GM12878 (cell line): ENCODE measurements at regions not wholly inside any gene's neighbourhood (a gene's known extent, or its start where the extent isn't known, plus 50 kb on each side); places are given as distances from the start of the nearest gene placed in this dataset.

ENCODE experiments used
- ATAC-seq: fragments of 200-7000 bp; cut with Tn5 transposase; 3 replicates; pipeline ENCODE4 v1.9.1; 2020; ENCODE audit warnings: mild to moderate bottlenecking, moderate library complexity
- BruUV-seq: library from RNA; stranded (reverse); fragments of 400-500 nt; replicated peaks from 2 replicates; lab custom pipeline; 2021; lab: Mats Ljungman, UMichigan
- CTCF ChIA-PET: fragments of 300-600 bp; sonication (Branson Sonifier 250); formaldehyde crosslinking; extraction: SDS; loops from one replicate; lab custom pipeline; 2021; ENCODE audit warnings: inconsistent platforms; lab: Yijun Ruan, JAX
- POLR2A ChIA-PET: fragments of 350-600 bp; formaldehyde crosslinking; extraction: SDS; loops from one replicate; lab custom pipeline; 2021; ENCODE audit warnings: inconsistent platforms; lab: Charles Lee
- RAD21 ChIA-PET: fragments of 300-600 bp; sonication (Branson Sonifier 250); formaldehyde crosslinking; loops from one replicate; lab custom pipeline; 2023; ENCODE audit warnings: antibody characterized with exemption; ENCODE audit not compliant: unreplicated experiment; lab: Charles Lee
- SMC1A ChIA-PET: fragments of 300-600 bp; sonication (Branson Sonifier 250); formaldehyde crosslinking; loops from one replicate; lab custom pipeline; 2023; ENCODE audit not compliant: unreplicated experiment, uncharacterized antibody; lab: Charles Lee
- DNase-seq: peaks from one replicate; pipeline ENCODE4 v3.0.0-alpha.2; 2011; ENCODE audit warnings: low read depth, low spot score
- FAIRE-seq: peaks from 3 replicates; lab custom pipeline; 2011; peaks lifted over from hg19 to GRCh38; lab: Jason Lieb, UNC
- H2AFZ ChIP-seq: 2 replicates; pipeline ENCODE4 v1.6.0; 2011; ENCODE audit warnings: low read depth, low read length, control low read depth; ENCODE audit not compliant: control insufficient read depth
- H3K27ac ChIP-seq: 2 replicates; pipeline ENCODE4 v1.5.1; 2011; ENCODE audit warnings: control low read depth; ENCODE audit not compliant: control insufficient read depth, insufficient read depth
- H3K27me3 ChIP-seq, 2 experiments: replicated peaks in 1 of 2; 2 replicates each; pipeline versions ENCODE4 v1.6.0 to v1.6.1; 2011; ENCODE audit warnings: low read length in 1 of 2; ENCODE audit not compliant: control insufficient read depth in 2 of 2, insufficient read depth in 2 of 2
- H3K36me3 ChIP-seq, 2 experiments: 2 replicates each; pipeline ENCODE4 v1.5.1; 2011; ENCODE audit warnings: low read length in 1 of 2; ENCODE audit not compliant: control insufficient read depth in 2 of 2, insufficient read depth in 2 of 2
- H3K4me1 ChIP-seq: 2 replicates; pipeline ENCODE4 v1.6.1; 2011; ENCODE audit warnings: mild to moderate bottlenecking, low read length, moderate library complexity, mixed read lengths; ENCODE audit not compliant: control insufficient read depth, insufficient read depth
- H3K4me2 ChIP-seq: 2 replicates; pipeline ENCODE4 v1.6.0; 2011; ENCODE audit warnings: control low read depth; ENCODE audit not compliant: control insufficient read depth, insufficient read depth
- H3K4me3 ChIP-seq: fragments of 200-600 bp; sonication (generic); 2 replicates; pipeline ENCODE4 v1.5.1; 2016
- H3K79me2 ChIP-seq: 2 replicates; pipeline ENCODE4 v1.6.0; 2011; ENCODE audit warnings: low read length; ENCODE audit not compliant: control insufficient read depth, insufficient read depth
- H3K9ac ChIP-seq: 2 replicates; pipeline ENCODE4 v1.8.0; 2011; ENCODE audit warnings: low read length, control low read depth, mixed read lengths; ENCODE audit not compliant: control insufficient read depth, insufficient read depth
- H3K9me3 ChIP-seq: replicated peaks from 3 replicates; pipeline ENCODE4 v1.5.1; 2011; ENCODE audit warnings: mild to moderate bottlenecking, low read length; ENCODE audit not compliant: control insufficient read depth, insufficient read depth
- H4K20me1 ChIP-seq: 2 replicates; pipeline ENCODE4 v1.6.0; 2011; ENCODE audit not compliant: control insufficient read depth, insufficient read depth
- CBFB ChIP-seq: IDR thresholded peaks from 2 replicates; pipeline ENCODE4 v1.6.1; 2016; ENCODE audit warnings: antibody characterized with exemption, low read depth
- ESRRA ChIP-seq: IDR thresholded peaks from 2 replicates; pipeline ENCODE4 v1.6.1; 2012; ENCODE audit warnings: mild to moderate bottlenecking, low read length, improper control_type of control experiment
- ETV6 ChIP-seq, 2 experiments: fragments of 450-650 bp in 1 of 2; IDR thresholded peaks in 1 of 2; conservative IDR thresholded peaks in 1 of 2; 2 replicates each; pipeline ENCODE4 v1.6.1; 2014; ENCODE audit warnings: antibody characterized with exemption in 1 of 2, borderline replicate concordance in 1 of 2, low read depth in 1 of 2, mild to moderate bottlenecking in 1 of 2, moderate library complexity in 1 of 2
- MTA3 ChIP-seq: IDR thresholded peaks from 2 replicates; pipeline ENCODE4 v1.6.1; 2012; ENCODE audit warnings: low read length, inconsistent platforms, borderline replicate concordance
- NFIC ChIP-seq: IDR thresholded peaks from 2 replicates; pipeline ENCODE4 v1.6.1; 2012; ENCODE audit warnings: low read depth, mild to moderate bottlenecking, inconsistent platforms, low read length, moderate library complexity
- POU2F2 ChIP-seq: IDR thresholded peaks from 3 replicates; pipeline ENCODE4 v1.6.1; 2011; ENCODE audit warnings: low read depth, mild to moderate bottlenecking, low read length, borderline replicate concordance
- RAD21 ChIP-seq: IDR thresholded peaks from 2 replicates; pipeline ENCODE4 v1.6.1; 2011; ENCODE audit warnings: mild to moderate bottlenecking, low read depth, low read length, moderate library complexity; ENCODE audit not compliant: insufficient read depth
- RCOR1 ChIP-seq: conservative IDR thresholded peaks from 2 replicates; pipeline ENCODE4 v1.6.1; 2012; ENCODE audit warnings: low read depth, low read length, improper control_type of control experiment
- RELA ChIP-seq: fragments of 450-650 bp; IDR thresholded peaks from 2 replicates; pipeline ENCODE4 v1.8.0; 2014; ENCODE audit warnings: borderline replicate concordance; ENCODE audit not compliant: partially characterized antibody
- SREBF2 ChIP-seq: IDR thresholded peaks from 2 replicates; pipeline ENCODE4 v1.6.1; 2012; ENCODE audit warnings: mild to moderate bottlenecking, low read length
- STAT1 ChIP-seq: fragments of 450-650 bp; conservative IDR thresholded peaks from 2 replicates; pipeline ENCODE4 v1.6.1; 2014; ENCODE audit warnings: antibody characterized with exemption, mild to moderate bottlenecking
- TCF3 ChIP-seq: IDR thresholded peaks from 2 replicates; pipeline ENCODE4 v1.6.1; 2012; ENCODE audit warnings: low read depth, mild to moderate bottlenecking, low read length, borderline replicate concordance; ENCODE audit not compliant: insufficient read depth
- ZBED1 ChIP-seq: IDR thresholded peaks from 2 replicates; pipeline ENCODE4 v1.6.1; 2016; ENCODE audit warnings: borderline replicate concordance
- ZNF207 ChIP-seq: fragments of 450-650 bp; IDR thresholded peaks from 2 replicates; pipeline ENCODE4 v1.6.1; 2014; ENCODE audit warnings: antibody characterized with exemption, mild to moderate bottlenecking, borderline replicate concordance
- WGBS: methylation state at CpG from one replicate; pipeline ENCODE4 v1.1.6; 2016; ENCODE audit warnings: low lambda C conversion rate; ENCODE audit not compliant: insufficient replicate concordance, insufficient coverage; ENCODE audit errors: missing lambda C conversion rate; 5-methylcytosine and 5-hydroxymethylcytosine counted together
- in situ Hi-C: fragments of 300-500 bp; cut with MboI; formaldehyde crosslinking; loops from 9 replicates; pipeline ENCODE4 v1.14.3; 2018; ENCODE audit warnings: mixed read lengths
- intact Hi-C: fragments of 100-400 bp; cut with micrococcal nuclease; formaldehyde crosslinking; loops from one replicate; pipeline ENCODE4 v1.14.2; 2022; ENCODE audit not compliant: unreplicated experiment
- TF ChIP-seq, protein P1 (sequence below): fragments of 450-650 bp; IDR thresholded peaks from 2 replicates; pipeline ENCODE4 v1.6.1; 2016; ENCODE audit warnings: mild to moderate bottlenecking
- TF ChIP-seq, protein P2 (sequence below): fragments of 450-650 bp; IDR thresholded peaks from 2 replicates; pipeline ENCODE4 v1.6.1; 2017; ENCODE audit warnings: mild to moderate bottlenecking, low read depth, inconsistent platforms; ENCODE audit not compliant: poor library complexity, severe bottlenecking
- TF ChIP-seq, protein P3 (sequence below): IDR thresholded peaks from 2 replicates; pipeline ENCODE4 v1.6.1; 2012; ENCODE audit warnings: low read depth, low read length, improper control_type of control experiment

DNA sequence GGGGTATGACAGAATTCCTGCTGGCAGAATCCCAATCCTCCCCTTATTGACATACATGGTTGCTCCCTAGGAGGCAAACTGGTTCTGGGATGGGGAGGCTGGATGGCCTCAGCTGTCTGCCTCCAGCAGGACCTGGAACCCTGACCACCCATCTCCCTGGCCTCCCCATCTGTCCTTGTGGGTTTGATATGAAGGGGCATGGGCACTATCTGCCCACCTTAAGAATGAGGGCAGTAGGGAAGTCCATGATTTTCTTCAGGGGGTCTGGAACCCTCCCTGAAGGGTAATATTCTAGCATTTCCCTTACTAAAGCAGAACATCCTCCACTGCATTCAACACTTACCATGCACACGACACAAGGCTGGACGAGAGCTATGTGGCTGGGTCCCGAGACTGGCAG, 113.6 kb downstream of the VAPA start:
- CTCF ChIA-PET = no interaction called here
- POLR2A ChIA-PET = no interaction called here
- Histone ChIP-seq H3K4me2 (no peak overlapping the region), H3K79me2 (no peaks in the 10 kb centered on the region), H3K4me1 (no peaks in the 10 kb centered on the region)
- SMC1A ChIA-PET = no interaction called here
- RAD21 ChIA-PET = no interaction called here
- TF ChIP-seq, protein P1, sequence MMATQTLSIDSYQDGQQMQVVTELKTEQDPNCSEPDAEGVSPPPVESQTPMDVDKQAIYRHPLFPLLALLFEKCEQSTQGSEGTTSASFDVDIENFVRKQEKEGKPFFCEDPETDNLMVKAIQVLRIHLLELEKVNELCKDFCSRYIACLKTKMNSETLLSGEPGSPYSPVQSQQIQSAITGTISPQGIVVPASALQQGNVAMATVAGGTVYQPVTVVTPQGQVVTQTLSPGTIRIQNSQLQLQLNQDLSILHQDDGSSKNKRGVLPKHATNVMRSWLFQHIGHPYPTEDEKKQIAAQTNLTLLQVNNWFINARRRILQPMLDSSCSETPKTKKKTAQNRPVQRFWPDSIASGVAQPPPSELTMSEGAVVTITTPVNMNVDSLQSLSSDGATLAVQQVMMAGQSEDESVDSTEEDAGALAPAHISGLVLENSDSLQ = no peak
- TF ChIP-seq POU2F2 (no peak), RELA (no peak), ETV6 (conservative IDR thresholded peaks at IDR 0.05 in 1 of 2, IDR thresholded peaks at IDR 0.05 in 1 of 2; ENCODE audit: borderline replicate concordance in 1 of 2, low read depth in 1 of 2) (no peak)
- TF ChIP-seq, all 136 proteins: peak for 0
- Histone ChIP-seq H3K4me3 (no peak overlapping the region), H3K9ac (no peak overlapping the region), H3K27me3 (peaks cover 1 to 2% of the 10 kb centered on the region in 2 experiments; a peak in 3 of 4 replicates), H3K27ac (no peak overlapping the region), H2AFZ (no peak overlapping the region), H4K20me1 (no peaks in the 10 kb centered on the region), H3K9me3 (no peaks in the 10 kb centered on the region), H3K36me3 (no peaks in the 10 kb centered on the region)
- no TSS peak for BruUV-seq
- 18% methylated on average over 3 of the region's 3 CpGs for WGBS
- FAIRE-seq = no peak
- in situ Hi-C loops = no loop called here
- DNase-seq = no peak
- intact Hi-C loops = no loop called here
- ATAC-seq = no peak

DNA sequence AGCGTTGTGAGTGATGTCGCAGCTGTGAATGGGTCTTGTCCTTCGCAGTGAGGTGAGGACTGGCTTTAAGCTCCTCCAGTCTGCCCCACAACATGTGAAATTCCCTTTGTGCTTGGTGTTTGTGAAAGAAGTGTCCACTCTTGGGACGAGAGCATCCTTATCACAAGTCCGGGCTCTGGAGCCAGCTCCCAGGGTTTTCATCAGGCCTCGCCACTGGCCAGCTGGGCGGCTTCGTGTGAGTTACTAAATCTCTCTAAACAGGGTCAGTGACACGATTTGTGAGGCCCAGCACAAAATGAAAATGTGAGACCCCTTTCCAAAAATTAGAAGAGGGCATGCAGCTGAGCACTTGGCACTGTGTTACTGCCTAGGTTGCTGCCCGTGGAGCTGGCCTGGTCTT, 115.9 kb downstream of the VAPA start:
- no peaks in the 10 kb centered on the region for H4K20me1 ChIP-seq
- no peaks in the 10 kb centered on the region for H3K36me3 ChIP-seq
- H3K4me3 ChIP-seq = no peak overlapping the region
- no peak overlapping the region for H3K27ac ChIP-seq
- POLR2A ChIA-PET = no interaction called here
- H3K9ac ChIP-seq = no peak overlapping the region
- H3K27me3 ChIP-seq = peaks cover 1 to 13% of the 10 kb centered on the region in 2 experiments
- FAIRE-seq = no peak
- H2AFZ ChIP-seq = no peak overlapping the region
- no peak for ATAC-seq
- CTCF ChIA-PET = no interaction called here
- no TSS peak for BruUV-seq
- H3K4me1 ChIP-seq = no peaks in the 10 kb centered on the region
- SMC1A ChIA-PET = no interaction called here
- no peaks in the 10 kb centered on the region for H3K9me3 ChIP-seq
- H3K79me2 ChIP-seq = no peaks in the 10 kb centered on the region
- in situ Hi-C loops = no loop called here
- DNase-seq = no peak
- intact Hi-C loops = no loop called here
- RAD21 ChIA-PET = no interaction called here
- H3K4me2 ChIP-seq = no peak overlapping the region
- 41% methylated on average over 10 of the region's 10 CpGs for WGBS
- no peak for TF ChIP-seq MTA3
- TF ChIP-seq, protein P2, sequence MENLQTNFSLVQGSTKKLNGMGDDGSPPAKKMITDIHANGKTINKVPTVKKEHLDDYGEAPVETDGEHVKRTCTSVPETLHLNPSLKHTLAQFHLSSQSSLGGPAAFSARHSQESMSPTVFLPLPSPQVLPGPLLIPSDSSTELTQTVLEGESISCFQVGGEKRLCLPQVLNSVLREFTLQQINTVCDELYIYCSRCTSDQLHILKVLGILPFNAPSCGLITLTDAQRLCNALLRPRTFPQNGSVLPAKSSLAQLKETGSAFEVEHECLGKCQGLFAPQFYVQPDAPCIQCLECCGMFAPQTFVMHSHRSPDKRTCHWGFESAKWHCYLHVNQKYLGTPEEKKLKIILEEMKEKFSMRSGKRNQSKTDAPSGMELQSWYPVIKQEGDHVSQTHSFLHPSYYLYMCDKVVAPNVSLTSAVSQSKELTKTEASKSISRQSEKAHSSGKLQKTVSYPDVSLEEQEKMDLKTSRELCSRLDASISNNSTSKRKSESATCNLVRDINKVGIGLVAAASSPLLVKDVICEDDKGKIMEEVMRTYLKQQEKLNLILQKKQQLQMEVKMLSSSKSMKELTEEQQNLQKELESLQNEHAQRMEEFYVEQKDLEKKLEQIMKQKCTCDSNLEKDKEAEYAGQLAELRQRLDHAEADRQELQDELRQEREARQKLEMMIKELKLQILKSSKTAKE = no peak
- no peak for TF ChIP-seq SREBF2
- TF ChIP-seq ZNF207 = no peak
- TF ChIP-seq RAD21 = no peak
- no peak for TF ChIP-seq ESRRA
- no peak for TF ChIP-seq TCF3
- no peak for TF ChIP-seq STAT1
- no peak for TF ChIP-seq ZBED1
- TF ChIP-seq RCOR1 = no peak
- TF ChIP-seq CBFB = no peak
- no peak for TF ChIP-seq NFIC
- TF ChIP-seq, protein P3, sequence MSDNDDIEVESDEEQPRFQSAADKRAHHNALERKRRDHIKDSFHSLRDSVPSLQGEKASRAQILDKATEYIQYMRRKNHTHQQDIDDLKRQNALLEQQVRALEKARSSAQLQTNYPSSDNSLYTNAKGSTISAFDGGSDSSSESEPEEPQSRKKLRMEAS = no peak
